Omental fat pad (tissue), 3 donors: ENCODE measurements at regions not wholly inside any gene's neighbourhood (a gene's known extent, or its start where the extent isn't known, plus 50 kb on each side); places are given as distances from the start of the nearest gene placed in this dataset.
A peak's percentile ranks its signal among the peaks of the same experiment; 100 is the strongest.

Experiments used
- ATAC-seq: fragments of 150-250 bp; one replicate; pipeline ENCODE4 v1.9.1; 2016; ENCODE audit warnings: mild to moderate bottlenecking, moderate library complexity; ENCODE audit not compliant: low FRiP score
- DNase-seq: peaks from one replicate; pipeline ENCODE4 v3.0.0-alpha.2; 2019; ENCODE audit warnings: low spot score
- CTCF ChIP-seq, 3 donors: fragments of 450-650 bp; IDR thresholded peaks; one replicate each; pipeline ENCODE4 v1.5.1; 2016 to 2017; ENCODE audit warnings: antibody characterized with exemption in 3 of 3, mild to moderate bottlenecking in 3 of 3, moderate library complexity in 2 of 3

- DNase-seq (no peak), ATAC-seq (peak; percentile 94)
- TF ChIP-seq CTCF (IDR thresholded peaks at IDR 0.05) = no peak
Measured at GRCh38 chr3:159872374-159873109, 116.1 kb upstream of the IL12A start.

DNA sequence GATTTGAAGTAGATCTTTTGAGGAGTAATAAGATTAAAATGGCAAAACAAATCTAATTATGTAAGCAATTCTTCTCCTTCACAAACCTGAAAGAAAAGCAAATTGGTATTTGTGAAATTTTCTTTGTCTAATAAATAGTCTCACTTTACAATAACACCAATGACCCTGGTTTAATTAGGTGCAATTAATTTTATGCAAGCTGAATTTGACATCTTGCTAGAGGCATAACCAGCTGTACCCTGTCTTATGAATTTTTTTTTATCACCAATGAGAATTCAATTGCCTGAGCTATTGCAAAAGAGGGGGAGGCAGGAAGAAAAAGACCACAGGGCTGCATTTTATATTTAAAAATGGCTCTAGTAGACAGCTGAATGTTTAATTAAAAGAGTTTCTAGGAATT is 113.5 kb upstream of the IL12A start:
- TF ChIP-seq CTCF (IDR thresholded peaks at IDR 0.05) = no peak

DNA sequence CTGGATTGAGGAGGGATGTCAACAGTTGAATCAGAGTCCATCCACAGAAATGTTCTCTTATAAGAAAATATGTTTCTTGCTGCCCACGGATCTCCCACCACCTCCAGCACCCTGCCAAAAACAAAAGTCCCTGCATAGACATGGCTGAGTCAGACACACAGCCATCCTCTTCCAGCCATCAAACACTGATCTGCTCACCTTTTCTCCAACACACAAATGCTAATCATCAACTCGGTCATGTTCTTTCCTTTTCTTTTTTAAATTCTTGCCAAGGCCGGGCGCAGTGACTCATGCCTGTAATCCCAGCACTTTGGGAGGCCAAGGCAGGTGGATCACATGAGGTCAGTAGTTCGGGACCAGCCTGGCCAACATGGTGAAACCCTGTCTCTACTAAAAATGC is 110.7 kb upstream of the IL12A start:
- DNase-seq (no peak), ATAC-seq (peak; percentile 57)
- TF ChIP-seq CTCF (IDR thresholded peaks at IDR 0.05) = no peak

More for the DNA sequence above, 113.5 kb upstream of the IL12A start:
- no peak for DNase-seq
- no peak for ATAC-seq

GRCh38 chr3:159879146-159879545 is 109.5 kb upstream of the IL12A start:
- ATAC-seq = no peak
- TF ChIP-seq CTCF (IDR thresholded peaks at IDR 0.05) = no peak
- DNase-seq = no peak

DNA sequence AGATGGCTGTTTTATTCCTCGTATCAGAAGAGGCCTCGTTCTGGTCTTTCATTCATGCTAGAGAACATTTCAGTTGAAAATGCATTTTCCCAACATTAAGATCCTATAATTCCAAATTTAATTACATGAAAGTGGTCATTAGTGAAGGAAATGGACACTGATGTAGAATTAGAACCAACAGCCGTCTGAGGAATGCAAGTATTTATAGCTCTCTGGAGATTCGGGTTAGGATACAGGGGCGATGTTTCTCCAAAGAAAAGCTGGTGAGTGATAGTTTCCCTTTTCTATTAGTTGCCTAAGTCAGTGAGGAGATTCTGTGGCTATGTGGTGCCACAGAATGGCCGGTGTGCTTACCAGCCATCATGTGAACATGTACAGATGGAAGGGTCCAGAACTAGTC is 109.0 kb upstream of the IL12A start:
- ATAC-seq (no peak), DNase-seq (no peak)
- TF ChIP-seq CTCF (IDR thresholded peaks at IDR 0.05) = no peak

DNA sequence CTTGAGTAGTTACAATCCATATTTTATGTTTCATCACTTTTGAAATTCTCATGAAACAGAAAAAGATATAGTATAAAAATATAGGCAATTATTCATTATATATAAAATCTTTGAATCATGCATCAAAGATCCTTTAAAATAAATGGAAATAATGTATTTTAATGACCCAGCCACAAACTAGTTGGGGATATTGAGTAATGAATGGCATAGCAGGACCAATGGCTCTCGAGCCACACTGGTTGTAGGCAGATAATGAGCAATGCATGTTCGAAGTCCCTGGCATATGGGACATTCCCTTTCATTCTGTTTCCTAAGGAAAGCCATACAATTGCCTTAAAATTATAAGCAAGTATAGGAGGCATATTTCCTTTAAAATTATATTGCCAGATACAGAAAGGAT is 107.4 kb upstream of the IL12A start:
- TF ChIP-seq CTCF (IDR thresholded peaks at IDR 0.05) = no peak
- ATAC-seq = no peak
- DNase-seq = no peak

GRCh38 chr3:159881828-159882309 is 106.8 kb upstream of the IL12A start:
- no peak for TF ChIP-seq CTCF (IDR thresholded peaks at IDR 0.05)
- DNase-seq (no peak), ATAC-seq (no peak)
